Mucosa of gallbladder (tissue), 1 donor: ENCODE measurements at regions not wholly inside any gene's neighbourhood (a gene's known extent, or its start where the extent isn't known, plus 50 kb on each side); places are given as distances from the start of the nearest gene placed in this dataset.
"Not testable (repeated sequence)": the region's sequence is repeated elsewhere in the genome, so short reads cannot be mapped to it uniquely, and the experiment has no call there.

Source experiments
- DNase-seq: peaks from one replicate; pipeline ENCODE4 v3.0.0-alpha.2; 2020; ENCODE audit warnings: low spot score
- donor health status: DM: no; HTN: no; CAD: no.

- DNase-seq: no peak
These were observed 220.3 kb upstream of the MON1B start for GRCh38 chr16:76970745-76971099.

DNA sequence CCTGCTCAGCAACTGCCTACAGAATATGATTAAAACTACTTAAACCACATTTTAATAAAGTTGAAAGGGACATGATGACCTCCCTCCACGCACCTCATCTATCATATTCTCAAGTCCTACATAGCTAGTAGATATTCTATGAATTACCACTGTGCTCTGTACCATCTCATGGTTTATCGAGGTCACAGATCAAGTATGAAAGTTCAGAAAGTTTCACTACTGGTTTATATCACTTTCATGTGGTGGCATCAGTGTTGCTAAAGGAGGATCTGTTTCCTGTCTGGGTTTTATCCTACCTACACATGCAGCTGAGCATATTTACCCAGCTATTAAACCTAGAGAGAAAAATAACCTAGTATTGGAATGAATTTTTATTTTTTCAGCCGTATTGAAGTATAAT is 214.9 kb upstream of the MON1B start:
- DNase-seq: no peak

GRCh38 chr16:76976756-76977155 is 214.2 kb upstream of the MON1B start:
- no peak for DNase-seq

DNA sequence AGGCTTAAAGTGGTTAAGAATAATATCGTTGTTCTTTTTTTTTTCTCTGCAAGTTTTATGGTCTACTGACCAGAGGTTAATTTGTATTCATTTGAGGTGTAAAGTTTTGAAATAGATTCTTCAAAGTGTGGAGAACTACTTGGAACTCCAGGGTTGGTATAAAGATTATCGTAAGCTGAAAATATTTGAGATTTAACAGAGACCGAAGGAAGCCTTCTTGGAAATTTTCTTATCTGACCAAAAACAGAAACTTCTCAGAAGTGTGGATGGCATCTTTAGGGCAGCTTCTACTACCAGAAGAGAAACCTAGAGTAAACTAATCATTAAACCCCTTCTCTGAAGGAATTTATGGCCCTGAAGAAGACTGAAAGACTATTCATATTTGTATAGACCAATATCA is 206.8 kb upstream of the MON1B start:
- no peak for DNase-seq

DNA sequence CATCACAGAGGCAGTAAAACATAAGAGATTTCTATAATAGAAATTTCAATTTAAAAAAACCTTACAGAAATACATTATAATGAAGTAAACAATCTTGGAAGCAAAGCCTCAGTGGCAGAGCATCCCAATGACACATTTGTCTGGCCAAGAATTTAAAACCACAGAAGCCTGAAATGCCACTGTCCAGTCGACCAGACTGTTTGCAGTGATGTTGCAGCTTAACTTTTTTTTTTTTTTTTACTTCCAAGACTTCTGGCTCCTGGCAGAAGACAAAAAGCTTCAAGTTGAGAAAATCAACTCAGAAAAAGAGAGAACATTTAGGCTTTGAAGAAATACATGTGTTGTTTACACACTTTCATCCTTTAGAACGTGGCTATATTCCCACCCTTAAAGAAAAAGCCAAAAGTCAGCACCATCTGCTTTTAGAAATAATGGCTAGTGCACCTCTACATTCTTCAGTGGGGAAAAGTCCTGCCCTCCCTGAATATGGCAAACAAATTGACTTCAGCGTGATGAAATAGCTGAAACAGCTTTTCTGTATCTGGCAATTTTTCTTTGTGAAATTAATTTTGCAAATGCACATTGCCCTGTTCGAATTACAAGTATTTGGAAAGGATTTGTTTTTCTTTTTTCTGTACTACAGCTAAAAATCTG is 205.5 kb upstream of the MON1B start:
- no peak for DNase-seq

DNA sequence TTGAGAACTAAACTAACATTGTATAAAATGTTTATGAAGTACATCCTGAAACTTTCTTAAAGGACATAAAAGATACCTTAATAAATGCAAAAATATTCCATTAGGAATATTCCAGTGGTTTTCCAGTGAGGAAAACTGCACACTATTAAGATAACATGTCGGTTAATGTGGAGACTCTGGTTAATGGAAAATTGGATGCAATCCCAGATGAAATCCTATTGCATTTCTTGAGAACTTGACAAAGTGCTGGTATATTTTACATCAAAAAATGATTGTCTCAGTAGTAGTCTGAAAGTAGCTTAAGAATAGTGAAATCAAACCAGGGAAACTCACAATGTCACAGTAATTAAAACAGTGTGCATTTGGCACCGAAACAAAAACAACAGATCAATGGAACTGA is 202.5 kb upstream of the MON1B start:
- DNase-seq: no peak

DNA sequence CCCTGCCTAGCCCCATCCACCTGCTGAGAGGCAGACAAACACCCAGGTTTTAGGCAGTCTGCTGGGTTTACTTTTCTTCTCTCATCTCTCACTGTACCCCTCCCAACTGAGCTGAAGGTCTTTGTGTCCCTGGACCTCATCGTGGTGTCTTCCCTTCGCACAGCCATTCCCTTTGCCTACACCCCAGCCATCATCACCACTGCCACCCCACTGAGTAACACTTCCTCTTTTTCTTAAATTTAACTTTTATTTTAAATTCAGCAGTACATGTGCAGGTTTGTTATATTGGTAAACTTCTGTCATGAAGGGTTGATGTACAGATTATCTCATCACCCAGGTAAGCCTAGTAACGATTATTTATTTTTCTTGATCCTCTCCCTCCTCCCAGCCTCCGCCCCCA is 188.3 kb upstream of the MON1B start:
- DNase-seq: no peak

DNA sequence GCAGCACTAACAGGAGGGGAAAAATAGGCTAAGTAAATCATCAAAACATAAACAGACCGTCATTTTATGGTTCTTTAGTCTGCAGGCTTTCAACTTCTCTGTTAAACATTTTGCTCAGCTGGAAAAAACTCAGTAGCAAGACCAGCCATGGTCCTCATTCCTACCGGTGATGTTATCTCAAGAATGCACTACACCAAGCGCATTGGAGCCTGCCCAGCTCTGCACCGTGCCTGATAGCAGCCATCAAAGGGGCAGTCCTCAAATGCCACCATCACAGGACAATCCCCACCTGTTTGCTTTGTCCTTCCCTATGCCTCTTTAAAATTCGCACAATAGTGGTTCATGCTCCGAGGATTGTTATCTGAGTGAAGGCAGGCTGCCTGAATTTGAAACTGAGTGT is 181.5 kb upstream of the MON1B start:
- DNase-seq: no peak

- no peak for DNase-seq
These were observed 176.5 kb upstream of the MON1B start for GRCh38 chr16:77014441-77014840.

- no peak for DNase-seq
These were observed 160.4 kb upstream of the MON1B start for GRCh38 chr16:77030600-77030999.

DNA sequence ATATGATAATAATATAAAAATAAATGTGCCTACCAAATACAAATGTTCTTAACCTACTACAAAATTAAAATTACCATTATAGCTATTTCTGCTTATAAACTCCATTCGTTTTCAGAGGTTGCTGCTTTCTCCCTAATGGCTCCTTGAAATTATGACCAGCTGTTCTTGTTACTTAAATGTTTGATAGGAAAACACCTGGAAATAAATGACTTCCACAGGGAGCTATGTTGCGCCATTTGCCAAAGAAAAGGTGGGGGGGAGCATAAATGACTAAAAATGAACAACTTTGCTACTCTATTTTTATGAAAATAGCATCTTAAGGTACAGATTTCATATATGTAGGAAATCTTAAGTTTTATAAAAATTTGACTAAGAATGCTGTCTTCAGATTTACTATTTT is 157.5 kb upstream of the MON1B start:
- DNase-seq: no peak

- no peak for DNase-seq
These were observed 155.6 kb upstream of the MON1B start for GRCh38 chr16:77035361-77035760.

DNA sequence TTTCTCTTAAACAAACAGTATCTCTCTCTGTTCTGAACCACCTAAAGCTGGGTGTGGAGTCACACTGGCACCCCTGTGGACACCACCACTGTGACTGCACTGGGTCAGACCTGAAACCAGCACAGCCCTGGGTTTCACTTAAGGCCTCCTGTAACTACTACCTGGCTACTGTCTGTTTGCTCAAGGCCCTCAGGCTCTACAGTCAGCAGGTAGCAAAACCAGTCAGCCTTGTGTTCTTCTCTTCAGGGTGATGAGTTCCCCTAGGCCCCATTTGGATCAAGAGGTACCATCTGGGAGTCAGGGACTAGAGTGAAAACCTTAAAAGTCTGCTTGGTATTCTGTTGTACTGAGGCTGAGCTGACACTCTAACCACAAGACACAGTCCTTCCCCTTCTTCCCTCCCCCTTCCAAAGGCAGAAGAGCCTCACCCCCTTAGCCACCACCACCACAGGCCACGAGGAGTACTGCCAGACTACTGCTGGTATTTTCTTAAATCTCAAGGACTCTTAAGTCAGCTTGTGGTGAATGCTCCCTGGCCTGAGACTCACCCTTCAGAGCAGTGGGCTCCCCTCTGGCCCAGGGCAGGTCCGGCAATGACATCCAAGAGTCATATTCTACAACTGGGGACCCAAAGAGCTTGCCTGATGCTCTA is 153.2 kb upstream of the MON1B start:
- no peak for DNase-seq

DNA sequence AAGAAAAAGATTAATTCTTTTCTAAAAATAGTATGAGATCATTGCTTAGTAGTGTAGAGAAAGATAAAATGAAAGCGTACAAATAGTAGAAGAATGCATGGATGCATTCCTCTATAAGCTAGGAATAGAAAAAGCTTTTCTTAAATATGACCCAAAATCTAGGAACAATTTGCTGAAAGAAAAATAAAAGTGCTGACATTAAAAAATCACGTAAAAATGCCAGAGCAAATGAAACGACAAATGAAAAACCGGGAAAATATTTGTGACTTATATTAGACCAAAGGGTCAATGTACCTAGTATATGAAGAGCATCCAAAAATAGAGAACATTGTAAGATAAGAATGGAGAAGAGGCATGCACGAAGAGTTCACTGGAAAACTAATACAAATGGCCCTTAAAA is 149.5 kb upstream of the MON1B start:
- no peak for DNase-seq

DNA sequence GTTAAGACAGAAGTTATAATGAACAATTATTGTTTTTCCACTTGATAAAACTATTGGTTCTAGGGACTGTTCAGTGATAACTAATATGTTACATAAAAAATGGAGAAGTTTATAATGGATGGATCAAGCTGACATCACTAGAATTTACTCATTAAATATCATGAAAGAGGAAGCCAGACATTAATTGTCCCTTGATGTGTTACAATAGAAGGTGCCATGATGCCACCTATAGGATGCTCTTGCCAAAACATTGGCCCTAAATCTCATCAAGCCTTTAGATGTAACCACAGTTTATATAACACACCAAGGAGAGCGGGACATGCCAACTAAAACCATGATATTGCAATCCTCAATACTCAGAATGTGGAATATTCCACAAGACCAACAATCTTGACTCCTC is 147.9 kb upstream of the MON1B start:
- DNase-seq: no peak

- no peak for DNase-seq
These were observed 144.8 kb upstream of the MON1B start for GRCh38 chr16:77046206-77046605.

DNA sequence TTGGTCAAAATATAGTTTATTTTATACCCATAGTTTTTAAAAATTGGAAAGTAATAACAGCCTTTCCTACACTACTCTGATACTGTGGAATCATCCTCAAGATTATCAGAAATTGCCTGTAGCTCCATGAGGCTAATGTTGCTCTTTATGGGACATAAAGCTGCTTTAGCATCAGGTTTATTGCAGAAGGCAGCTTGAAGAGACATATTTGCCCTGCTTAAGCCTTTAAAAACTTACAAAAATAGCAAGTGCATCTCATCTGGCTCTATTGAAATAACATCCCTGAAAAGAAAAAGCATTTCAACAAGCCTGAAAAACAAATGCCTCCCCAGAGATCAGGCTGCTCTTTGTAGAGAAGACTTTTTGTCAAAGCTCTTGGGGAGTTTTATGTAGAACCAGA is 142.9 kb upstream of the MON1B start:
- no peak for DNase-seq

DNA sequence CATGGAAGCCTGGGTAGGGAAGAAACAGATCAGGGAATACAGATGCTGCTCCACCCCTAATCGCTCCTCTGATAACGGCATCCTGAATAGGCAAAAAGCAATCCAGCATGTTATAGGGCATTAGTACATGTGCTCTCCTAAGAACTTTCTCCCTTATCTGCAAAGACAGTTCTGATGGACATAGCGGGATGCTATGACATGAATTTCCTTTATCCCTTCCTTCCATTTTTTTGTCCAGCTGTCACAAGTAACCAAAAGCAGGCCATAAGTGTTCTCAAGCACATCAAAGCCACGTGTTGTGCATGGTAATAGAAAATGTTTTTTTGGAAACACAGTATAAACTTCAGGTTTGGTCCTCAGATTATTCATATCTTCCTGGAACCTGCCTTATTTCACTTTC is 141.4 kb upstream of the MON1B start:
- DNase-seq: no peak

- DNase-seq: not testable (repeated sequence)
These were observed 134.4 kb upstream of the MON1B start for GRCh38 chr16:77056597-77056996.

- no peak for DNase-seq
These were observed 133.7 kb upstream of the MON1B start for GRCh38 chr16:77057161-77057774.

DNA sequence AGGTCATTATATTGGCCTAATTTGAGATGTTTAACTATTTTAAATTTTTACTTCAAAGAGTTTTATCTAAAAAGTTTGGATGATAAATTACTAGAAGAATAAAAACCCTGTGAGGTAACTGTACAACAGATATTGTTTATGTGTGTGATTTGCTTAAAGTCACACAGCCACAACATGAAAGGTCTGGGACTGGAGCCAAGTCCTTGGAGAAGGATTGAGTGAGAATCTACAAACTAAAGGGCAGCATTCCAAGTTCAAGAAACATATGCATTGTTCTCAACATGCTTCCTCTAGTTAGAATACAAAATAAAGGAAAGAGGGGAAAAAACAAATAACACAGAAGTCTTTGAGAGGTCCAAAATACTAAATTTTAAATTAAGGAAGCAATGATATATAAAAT is 131.5 kb upstream of the MON1B start:
- DNase-seq: no peak

DNA sequence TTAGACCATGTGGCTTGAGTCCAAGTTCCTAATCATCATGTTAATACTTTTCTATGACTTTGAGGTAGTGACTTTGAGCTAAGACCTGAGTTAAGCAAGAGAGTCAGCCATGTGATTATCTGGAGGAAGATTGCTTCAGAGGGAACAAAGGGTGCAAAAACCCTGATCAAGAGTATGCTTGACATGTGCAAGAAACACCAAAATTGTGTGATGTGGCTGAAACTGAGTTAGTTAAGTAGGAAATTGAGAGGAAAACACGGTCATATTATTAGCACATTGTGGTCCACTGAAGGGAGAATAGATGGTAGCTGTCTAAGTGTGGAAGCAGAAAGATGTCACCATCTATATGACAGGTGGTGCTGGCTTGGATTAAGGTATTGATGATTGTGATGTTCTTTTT is 130.4 kb upstream of the MON1B start:
- no peak for DNase-seq

DNA sequence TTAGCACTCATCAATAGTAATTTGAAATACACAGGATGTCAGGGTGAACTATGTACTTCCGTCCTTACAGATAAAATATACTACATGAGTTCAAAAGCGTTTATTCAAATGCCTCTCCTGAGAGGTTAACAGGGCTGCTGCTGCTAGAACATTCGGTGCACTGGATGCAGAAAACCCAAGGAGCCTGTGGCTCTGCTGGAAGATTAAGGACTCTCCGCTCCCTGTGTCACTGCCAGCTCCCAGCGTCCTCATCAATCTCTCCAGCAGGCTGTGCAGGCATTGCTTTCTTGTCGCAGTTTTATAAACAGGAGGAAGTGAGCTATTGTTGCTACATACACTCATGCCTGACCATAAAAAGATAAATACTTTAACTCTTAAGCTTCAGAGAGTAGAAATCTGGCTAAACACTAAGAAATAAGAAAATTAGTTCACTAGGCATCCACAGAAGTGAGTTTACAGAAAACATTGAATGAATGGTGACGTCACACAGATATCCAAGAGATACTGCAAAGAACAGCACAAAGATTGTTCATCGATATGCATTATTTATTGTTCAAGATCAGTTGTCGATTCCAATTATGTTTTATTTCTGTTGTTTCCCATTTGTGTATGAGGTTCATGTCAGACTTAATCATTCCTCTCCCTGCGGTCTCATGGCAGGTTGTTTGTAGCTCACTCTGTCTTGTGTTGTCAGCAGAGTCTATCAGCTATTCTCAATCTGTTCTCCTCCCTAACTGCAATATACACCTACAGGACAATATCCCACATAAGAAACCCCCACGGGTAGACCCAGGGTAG is 127.9 kb upstream of the MON1B start:
- DNase-seq: no peak
